ENCODE measurements at regions not wholly inside any gene's neighbourhood (a gene's known extent, or its start where the extent isn't known, plus 50 kb on each side); places are given as distances from the start of the nearest gene placed in this dataset.
"Not testable (repeated sequence)": the region's sequence is repeated elsewhere in the genome, so short reads cannot be mapped to it uniquely, and the experiment has no call there.

GRCh38 chr5:96321345-96321744 lies 111.7 kb downstream of the PCSK1 start:
- H3K36me3 ChIP-seq, result no peaks in the 10 kb centered on the region

GRCh38 chr5:96320797-96321196 lies 112.3 kb downstream of the PCSK1 start:
- intact Hi-C loops (cut with DNase I; ENCODE audit: low total_unique reads), result no loop called here

More at GRCh38 chr5:96321345-96321744, 111.7 kb downstream of the PCSK1 start:
- Histone ChIP-seq H3K27ac (no peak overlapping the region), H3K4me3 (no peak overlapping the region), H3K4me1 (no peaks in the 10 kb centered on the region), H3K9me3 (no peaks in the 10 kb centered on the region), H3K27me3 (no peaks in the 10 kb centered on the region)
- no peak for DNase-seq
- in situ Hi-C loops (cut with MboI; ENCODE audit: low pct_ligation_motif_present in 1 of 4, low pct_unique_long_range_greater_than_20kb in 1 of 4, low sequenced_read_pairs in 3 of 4), result no loop called here
- TF ChIP-seq POLR2A (IDR thresholded peaks at IDR 0.05) (no peak), CTCF (IDR thresholded peaks at IDR 0.05) (no peak), POLR2AphosphoS5 (IDR thresholded peaks at IDR 0.05) (no peak), EP300 (IDR thresholded peaks at IDR 0.05; ENCODE audit: low read depth) (no peak)
- intact Hi-C loops (cut with DNase I; ENCODE audit: low total_unique reads), result no loop called here

GRCh38 chr5:96319981-96320739 lies 112.9 kb downstream of the PCSK1 start:
- 89 to 92% methylated on average over 5 to 11 of the region's 11 CpGs for WGBS, 2 donors (ENCODE audit: low coverage in 1 of 2)
- H3K9me3 ChIP-seq; H3K4me3 ChIP-seq; in situ Hi-C loops (cut with MboI; ENCODE audit: low pct_ligation_motif_present in 1 of 4, low pct_unique_long_range_greater_than_20kb in 1 of 4, low sequenced_read_pairs in 3 of 4); H3K27me3 ChIP-seq; H3K27ac ChIP-seq; intact Hi-C loops (cut with DNase I; ENCODE audit: low total_unique reads); DNase-seq; H3K36me3 ChIP-seq; H3K4me1 ChIP-seq: not testable (repeated sequence)

More at GRCh38 chr5:96320797-96321196, 112.3 kb downstream of the PCSK1 start:
- WGBS, 2 donors (ENCODE audit: low coverage in 1 of 2), result 86 to 89% methylated on average over 2 to 3 of the region's 3 CpGs
- Histone ChIP-seq H3K4me3 (no peak overlapping the region), H3K27ac (no peak overlapping the region), H3K27me3 (no peaks in the 10 kb centered on the region), H3K9me3 (no peaks in the 10 kb centered on the region), H3K4me1 (no peaks in the 10 kb centered on the region), H3K36me3 (no peaks in the 10 kb centered on the region)
- TF ChIP-seq CTCF (IDR thresholded peaks at IDR 0.05), result no peak
- no peak for TF ChIP-seq POLR2AphosphoS5 (IDR thresholded peaks at IDR 0.05)
- TF ChIP-seq EP300 (IDR thresholded peaks at IDR 0.05; ENCODE audit: low read depth), result no peak
- TF ChIP-seq POLR2A (IDR thresholded peaks at IDR 0.05), result no peak
- no peak for DNase-seq
- in situ Hi-C loops (cut with MboI; ENCODE audit: low pct_ligation_motif_present in 1 of 4, low pct_unique_long_range_greater_than_20kb in 1 of 4, low sequenced_read_pairs in 3 of 4), result no loop called here

GRCh38 chr5:96318569-96319110 lies 114.4 kb downstream of the PCSK1 start:
- Histone ChIP-seq H3K27me3 (no peaks in the 10 kb centered on the region), H3K9me3 (no peaks in the 10 kb centered on the region), H3K27ac (no peak overlapping the region), H3K4me3 (no peak overlapping the region), H3K4me1 (no peaks in the 10 kb centered on the region), H3K36me3 (no peaks in the 10 kb centered on the region)
- no peak for DNase-seq
- TF ChIP-seq CTCF (IDR thresholded peaks at IDR 0.05), result no peak
- TF ChIP-seq POLR2A (IDR thresholded peaks at IDR 0.05), result no peak
- TF ChIP-seq EP300 (IDR thresholded peaks at IDR 0.05; ENCODE audit: low read depth), result no peak
- no peak for TF ChIP-seq POLR2AphosphoS5 (IDR thresholded peaks at IDR 0.05)
- intact Hi-C loops (cut with DNase I; ENCODE audit: low total_unique reads) (no loop called here), in situ Hi-C loops (cut with MboI; ENCODE audit: low pct_ligation_motif_present in 1 of 4, low pct_unique_long_range_greater_than_20kb in 1 of 4, low sequenced_read_pairs in 3 of 4) (no loop called here)
- WGBS, 2 donors (ENCODE audit: low coverage in 1 of 2), result 91% methylated on average over 1 of the region's 1 CpG; no CpG with 5 or more reads in 1 of the 2 donors
